B cell (primary cell): ENCODE measurements at regions not wholly inside any gene's neighbourhood (a gene's known extent, or its start where the extent isn't known, plus 50 kb on each side); places are given as distances from the start of the nearest gene placed in this dataset.

ENCODE experiments used
- ATAC-seq: fragments of 200-7000 bp; cut with Tn5 transposase; one replicate; pipeline ENCODE4 v1.10.0; 2021; ENCODE audit warnings: low read depth, mild to moderate bottlenecking, moderate number of reproducible peaks, moderate library complexity
- CTCF ChIA-PET: fragments of 350-600 bp; sonication (Branson Sonifier 250); formaldehyde crosslinking; loops from one replicate; lab custom pipeline; 2021; ENCODE audit warnings: antibody characterized with exemption, inconsistent platforms; lab: Charles Lee
- POLR2A ChIA-PET: fragments of 350-600 bp; sonication (Branson Sonifier 250); formaldehyde crosslinking; loops from one replicate; lab custom pipeline; 2021; ENCODE audit warnings: antibody characterized with exemption; lab: Charles Lee
- DNase-seq: peaks from one replicate; pipeline ENCODE4 v3.0.0; 2013
- H2AFZ ChIP-seq: 2 replicates; pipeline ENCODE4 v1.6.1; 2012; ENCODE audit warnings: mild to moderate bottlenecking, low read depth, low read length; ENCODE audit not compliant: insufficient read depth, poor library complexity, severe bottlenecking
- H3K27ac ChIP-seq, 2 donors: 1 replicate in 1 of 2; 2 replicates in 1 of 2; pipeline ENCODE4 v1.5.1; 2012 to 2013; ENCODE audit warnings: low read length in 2 of 2, mild to moderate bottlenecking in 2 of 2, moderate library complexity in 1 of 2
- H3K27me3 ChIP-seq, 4 experiments: fragments of 200-600 bp in 1 of 4; sonication (generic) in 1 of 4; replicated peaks in 1 of 4; 1 replicate in 2 of 4; 2 replicates in 2 of 4; pipeline versions ENCODE4 v1.6.1 to v1.7.0; 2013 to 2016; ENCODE audit warnings: low read length in 3 of 4, mild to moderate bottlenecking in 2 of 4, mixed read lengths in 1 of 4, moderate library complexity in 1 of 4; ENCODE audit not compliant: insufficient read depth in 4 of 4, control insufficient read depth in 3 of 4; ENCODE audit errors: control extremely low read depth in 1 of 4
- H3K36me3 ChIP-seq, 2 experiments: replicated peaks in 1 of 2; 1 replicate in 1 of 2; 2 replicates in 1 of 2; pipeline versions ENCODE4 v1.6.1 to v1.7.1; 2013; ENCODE audit warnings: low read length in 1 of 2; ENCODE audit not compliant: insufficient read depth in 2 of 2, control insufficient read depth in 1 of 2; ENCODE audit errors: control extremely low read depth in 1 of 2, extremely low read depth in 1 of 2
- H3K4me1 ChIP-seq, 2 donors: fragments of 200-600 bp in 1 of 2; sonication (generic) in 1 of 2; 1 replicate in 1 of 2; 2 replicates in 1 of 2; pipeline versions ENCODE4 v1.5.1 to v1.6.1; 2013 to 2017; ENCODE audit warnings: low read length in 2 of 2; ENCODE audit not compliant: control insufficient read depth in 2 of 2, insufficient read depth in 2 of 2
- H3K4me2 ChIP-seq: replicated peaks from 2 replicates; pipeline ENCODE3; 2012; ENCODE audit warnings: mild to moderate bottlenecking, low read depth, low read length; ENCODE audit not compliant: poor library complexity, severe bottlenecking
- H3K4me3 ChIP-seq, 5 experiments: fragments of 200-600 bp in 1 of 5; sonication (generic) in 1 of 5; 1 replicate in 3 of 5; 2 replicates in 2 of 5; pipeline versions ENCODE4 v1.5.1 to v1.7.0; 2011 to 2016; ENCODE audit warnings: low read length in 4 of 5, mild to moderate bottlenecking in 4 of 5, low read depth in 2 of 5, control low read depth in 1 of 5, moderate library complexity in 1 of 5; ENCODE audit not compliant: insufficient read depth in 1 of 5; ENCODE audit errors: control extremely low read depth in 1 of 5, extremely low read depth in 1 of 5
- H3K79me2 ChIP-seq: fragments of 200-600 bp; sonication (generic); one replicate; pipeline ENCODE4 v1.6.0; 2016; ENCODE audit warnings: low read length; ENCODE audit not compliant: control insufficient read depth, insufficient read depth
- H3K9ac ChIP-seq: fragments of 200-600 bp; sonication (generic); 2 replicates; pipeline ENCODE4 v1.6.1; 2017; ENCODE audit warnings: mild to moderate bottlenecking, low read length, moderate library complexity
- H3K9me3 ChIP-seq, 3 donors: one replicate each; pipeline versions ENCODE4 v1.6.1 to v1.7.1; 2013; ENCODE audit warnings: low read length in 2 of 3; ENCODE audit not compliant: control insufficient read depth in 2 of 3, insufficient read depth in 1 of 3; ENCODE audit errors: control extremely low read depth in 1 of 3
- H4K20me1 ChIP-seq: 2 replicates; pipeline ENCODE4 v1.6.0; 2012; ENCODE audit warnings: mild to moderate bottlenecking, low read length; ENCODE audit not compliant: insufficient read depth, control insufficient read depth, poor library complexity, severe bottlenecking
- H3K27ac Mint-ChIP-seq: one replicate; pipeline ENCODE4 v1.8.0; 2021; ENCODE audit warnings: mixed read lengths
- H3K27me3 Mint-ChIP-seq: one replicate; pipeline ENCODE4 v1.8.0; 2021; ENCODE audit warnings: mixed read lengths
- H3K4me1 Mint-ChIP-seq: one replicate; pipeline ENCODE4 v1.8.0; 2021; ENCODE audit warnings: mixed read lengths
- H3K4me3 Mint-ChIP-seq: one replicate; pipeline ENCODE4 v1.8.0; 2021; ENCODE audit warnings: mixed read lengths
- H3K9me3 Mint-ChIP-seq: one replicate; pipeline ENCODE4 v1.8.0; 2022; ENCODE audit warnings: mixed read lengths; ENCODE audit not compliant: insufficient read depth
- EZH2 ChIP-seq: IDR thresholded peaks from 2 replicates; pipeline ENCODE4 v1.6.1; 2012; ENCODE audit warnings: borderline replicate concordance, low read depth, mild to moderate bottlenecking, moderate library complexity, low read length; ENCODE audit not compliant: insufficient read depth, poor library complexity, severe bottlenecking
- WGBS: methylation state at CpG from one replicate; pipeline ENCODE4 v1.1.5; 2013; ENCODE audit warnings: missing lambda C conversion rate; ENCODE audit not compliant: insufficient coverage; 5-methylcytosine and 5-hydroxymethylcytosine counted together
- intact Hi-C: fragments of 100-400 bp; cut with micrococcal nuclease; formaldehyde crosslinking; loops from one replicate; pipeline ENCODE4 v1.10.0; 2022
- TF ChIP-seq, protein P1 (sequence below): fragments of 200-600 bp; IDR thresholded peaks from one replicate; pipeline ENCODE4 v1.8.0; 2022; ENCODE audit warnings: antibody characterized with exemption, mild to moderate bottlenecking

DNA sequence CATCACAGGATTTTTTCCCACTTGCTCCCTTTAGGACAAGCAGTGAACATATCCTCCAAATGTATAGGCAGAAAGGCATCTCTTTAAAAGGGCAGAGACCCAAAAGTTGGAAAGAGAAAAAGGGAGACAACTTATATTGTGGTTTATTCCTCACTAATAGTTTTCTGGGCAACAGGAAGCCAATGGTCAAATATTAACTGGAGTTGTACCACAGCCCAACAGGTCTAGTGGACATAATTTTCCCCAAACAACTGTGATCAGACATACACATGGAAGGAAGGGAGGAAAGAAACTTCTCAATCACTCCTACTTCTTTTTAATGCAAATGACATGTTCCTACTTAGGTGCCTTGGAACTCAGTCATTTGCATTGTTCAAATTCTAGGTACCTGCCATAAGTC is 78.4 kb downstream of the SOX9 start:
- CTCF ChIA-PET = no interaction called here
- H3K36me3 ChIP-seq = no peaks in the 10 kb centered on the region
- H4K20me1 ChIP-seq = no peaks in the 10 kb centered on the region
- H3K9ac ChIP-seq = no peak overlapping the region
- no peak for TF ChIP-seq EZH2
- Mint-ChIP-seq H3K9me3 (peaks cover 7% of the 10 kb centered on the region), H3K27ac (no peak overlapping the region), H3K27me3 (no peaks in the 10 kb centered on the region), H3K4me1 (no peaks in the 10 kb centered on the region), H3K4me3 (no peak overlapping the region)
- DNase-seq = no peak
- H3K27ac ChIP-seq = no peak overlapping the region
- H3K4me1 ChIP-seq = no peaks in the 10 kb centered on the region
- no peak overlapping the region for H3K4me3 ChIP-seq
- H3K4me2 ChIP-seq = no peak overlapping the region
- peaks cover 0 to 10% (median 0%) of the 10 kb centered on the region in 3 donors for H3K9me3 ChIP-seq
- peaks cover 0 to 1% (median 0%) of the 10 kb centered on the region in 4 experiments for H3K27me3 ChIP-seq
- no peaks in the 10 kb centered on the region for H3K79me2 ChIP-seq
- H2AFZ ChIP-seq = no peak overlapping the region
- POLR2A ChIA-PET = no interaction called here
- intact Hi-C loops = no loop called here
- ATAC-seq = no peak

DNA sequence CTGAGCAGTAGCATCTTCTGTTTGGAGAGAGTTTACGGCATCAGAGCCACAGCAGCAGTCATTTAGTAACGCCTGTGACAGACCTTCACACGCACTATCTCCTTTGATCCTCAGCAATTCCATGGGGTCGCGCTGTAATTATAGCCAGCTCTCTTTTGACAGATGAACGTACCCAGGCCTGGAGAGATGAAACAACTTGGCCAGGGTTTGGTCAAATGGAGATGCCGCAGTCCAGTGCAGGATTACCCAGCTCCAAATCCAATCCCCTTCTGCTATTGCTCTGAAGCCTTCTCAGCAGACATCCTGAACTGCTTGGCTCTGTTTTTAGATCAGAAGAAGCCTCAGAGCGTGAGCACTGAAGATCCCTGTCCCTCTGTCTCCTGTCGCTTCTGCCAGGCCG is 83.9 kb downstream of the SOX9 start:
- ChIA-PET POLR2A (no interaction called here), CTCF (no interaction called here)
- H3K79me2 ChIP-seq = no peaks in the 10 kb centered on the region
- no peak overlapping the region for H3K9ac ChIP-seq
- no peak overlapping the region for H2AFZ ChIP-seq
- Mint-ChIP-seq H3K4me1 (no peaks in the 10 kb centered on the region), H3K9me3 (peaks cover 3% of the 10 kb centered on the region), H3K27me3 (no peaks in the 10 kb centered on the region), H3K4me3 (no peak overlapping the region), H3K27ac (no peak overlapping the region)
- no peak overlapping the region for H3K4me2 ChIP-seq
- H3K27ac ChIP-seq = no peak overlapping the region
- no peaks in the 10 kb centered on the region for H3K4me1 ChIP-seq
- H3K4me3 ChIP-seq = no peak overlapping the region
- H3K9me3 ChIP-seq = peaks cover 0 to 2% (median 0%) of the 10 kb centered on the region in 3 donors
- ATAC-seq = no peak
- WGBS = 36% methylated on average over 7 of the region's 10 CpGs
- no peaks in the 10 kb centered on the region for H4K20me1 ChIP-seq
- TF ChIP-seq, protein P1, sequence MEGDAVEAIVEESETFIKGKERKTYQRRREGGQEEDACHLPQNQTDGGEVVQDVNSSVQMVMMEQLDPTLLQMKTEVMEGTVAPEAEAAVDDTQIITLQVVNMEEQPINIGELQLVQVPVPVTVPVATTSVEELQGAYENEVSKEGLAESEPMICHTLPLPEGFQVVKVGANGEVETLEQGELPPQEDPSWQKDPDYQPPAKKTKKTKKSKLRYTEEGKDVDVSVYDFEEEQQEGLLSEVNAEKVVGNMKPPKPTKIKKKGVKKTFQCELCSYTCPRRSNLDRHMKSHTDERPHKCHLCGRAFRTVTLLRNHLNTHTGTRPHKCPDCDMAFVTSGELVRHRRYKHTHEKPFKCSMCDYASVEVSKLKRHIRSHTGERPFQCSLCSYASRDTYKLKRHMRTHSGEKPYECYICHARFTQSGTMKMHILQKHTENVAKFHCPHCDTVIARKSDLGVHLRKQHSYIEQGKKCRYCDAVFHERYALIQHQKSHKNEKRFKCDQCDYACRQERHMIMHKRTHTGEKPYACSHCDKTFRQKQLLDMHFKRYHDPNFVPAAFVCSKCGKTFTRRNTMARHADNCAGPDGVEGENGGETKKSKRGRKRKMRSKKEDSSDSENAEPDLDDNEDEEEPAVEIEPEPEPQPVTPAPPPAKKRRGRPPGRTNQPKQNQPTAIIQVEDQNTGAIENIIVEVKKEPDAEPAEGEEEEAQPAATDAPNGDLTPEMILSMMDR = no peak
- TF ChIP-seq EZH2 = no peak
- intact Hi-C loops = no loop called here
- no peaks in the 10 kb centered on the region for H3K36me3 ChIP-seq
- no peak for DNase-seq
- H3K27me3 ChIP-seq = peaks cover 0 to 7% (median 0%) of the 10 kb centered on the region in 4 experiments
